ENCODE measurements at regions not wholly inside any gene's neighbourhood (a gene's known extent, or its start where the extent isn't known, plus 50 kb on each side); places are given as distances from the start of the nearest gene placed in this dataset.

DNA sequence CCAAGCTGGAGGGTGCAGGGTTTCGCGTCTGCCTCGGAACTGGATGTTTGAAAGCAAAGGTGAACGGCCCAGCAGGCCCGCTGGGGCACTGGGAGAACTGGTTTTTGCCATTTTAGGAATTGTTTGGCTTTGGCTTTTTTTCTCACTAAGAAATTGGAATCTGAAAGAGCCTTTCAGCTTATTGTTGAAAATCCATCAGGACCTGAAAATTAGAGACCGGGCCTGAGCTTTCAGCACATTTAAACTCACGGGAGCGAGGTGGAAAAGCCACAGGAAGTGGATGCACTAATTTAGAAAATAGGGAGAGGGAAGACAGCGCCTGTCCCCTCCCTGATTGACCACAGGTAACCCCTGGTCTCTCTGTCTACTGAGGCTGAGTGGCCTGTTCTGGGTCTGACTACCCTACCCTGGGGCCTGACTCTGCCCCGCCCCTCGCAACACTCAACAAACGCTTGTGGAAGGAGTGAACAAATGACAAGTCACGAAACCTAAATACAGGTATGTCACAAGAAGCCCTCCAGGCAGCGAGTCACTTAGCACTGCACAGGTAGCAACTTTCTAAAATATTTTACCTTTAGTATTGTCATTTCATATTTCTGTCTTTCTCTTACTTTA lies 100.3 kb upstream of the MBOAT2 start:
- ATAC-seq: no peak
- TF ChIP-seq ZFP3 (CRISPR knock-in tag; IDR thresholded peaks at IDR 0.05) (no peak), ZFP30 (CRISPR knock-in tag; IDR thresholded peaks at IDR 0.05) (no peak), GLIS3 (CRISPR knock-in tag; IDR thresholded peaks at IDR 0.05) (no peak)
- TF ChIP-seq, protein P1, sequence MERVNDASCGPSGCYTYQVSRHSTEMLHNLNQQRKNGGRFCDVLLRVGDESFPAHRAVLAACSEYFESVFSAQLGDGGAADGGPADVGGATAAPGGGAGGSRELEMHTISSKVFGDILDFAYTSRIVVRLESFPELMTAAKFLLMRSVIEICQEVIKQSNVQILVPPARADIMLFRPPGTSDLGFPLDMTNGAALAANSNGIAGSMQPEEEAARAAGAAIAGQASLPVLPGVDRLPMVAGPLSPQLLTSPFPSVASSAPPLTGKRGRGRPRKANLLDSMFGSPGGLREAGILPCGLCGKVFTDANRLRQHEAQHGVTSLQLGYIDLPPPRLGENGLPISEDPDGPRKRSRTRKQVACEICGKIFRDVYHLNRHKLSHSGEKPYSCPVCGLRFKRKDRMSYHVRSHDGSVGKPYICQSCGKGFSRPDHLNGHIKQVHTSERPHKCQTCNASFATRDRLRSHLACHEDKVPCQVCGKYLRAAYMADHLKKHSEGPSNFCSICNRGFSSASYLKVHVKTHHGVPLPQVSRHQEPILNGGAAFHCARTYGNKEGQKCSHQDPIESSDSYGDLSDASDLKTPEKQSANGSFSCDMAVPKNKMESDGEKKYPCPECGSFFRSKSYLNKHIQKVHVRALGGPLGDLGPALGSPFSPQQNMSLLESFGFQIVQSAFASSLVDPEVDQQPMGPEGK (CRISPR knock-in tag; IDR thresholded peaks at IDR 0.05; ENCODE audit: borderline replicate concordance): no peak

DNA sequence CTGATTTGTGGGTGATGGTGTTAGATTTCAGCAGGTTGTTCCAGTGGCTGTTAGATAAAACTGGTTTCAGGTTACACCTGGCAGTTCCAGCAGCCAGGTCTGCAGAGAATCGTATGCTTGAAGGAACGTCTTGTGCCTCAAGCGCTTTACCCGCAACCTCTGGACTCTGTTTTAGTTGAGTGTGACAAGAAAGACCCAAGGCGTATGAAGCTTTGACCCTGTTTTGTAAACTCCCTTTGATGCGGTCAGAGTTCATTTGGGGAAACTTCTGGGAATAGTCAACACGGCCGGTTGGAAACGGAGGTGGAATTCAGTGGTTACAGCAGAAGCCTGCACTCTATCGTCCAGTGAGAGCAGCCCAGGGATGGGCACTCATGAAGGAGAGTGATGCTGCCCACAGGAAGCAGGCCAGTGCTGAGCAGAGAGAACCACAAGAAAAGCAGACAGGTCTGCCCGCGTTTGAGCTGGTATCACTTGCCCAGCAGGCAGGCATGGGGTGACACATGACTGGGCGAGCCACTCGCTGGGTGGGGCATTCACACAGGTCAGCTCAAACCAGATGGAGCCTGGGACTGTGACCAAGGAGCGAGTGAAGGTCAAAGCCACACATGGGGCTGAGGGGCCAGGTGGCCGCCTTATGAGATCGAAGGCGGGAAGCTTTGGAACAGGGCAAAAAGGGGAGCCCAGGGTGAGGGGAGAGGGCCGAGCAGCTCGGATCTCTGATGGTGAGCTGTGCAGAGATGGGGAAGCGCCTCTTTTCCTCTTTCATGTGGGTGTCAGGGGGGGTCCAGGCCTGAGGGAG lies 99.6 kb upstream of the MBOAT2 start:
- TF ChIP-seq OSR1 (CRISPR knock-in tag; IDR thresholded peaks at IDR 0.05) (no peak), CSDC2 (CRISPR knock-in tag; IDR thresholded peaks at IDR 0.05) (no peak), ISL1 (CRISPR knock-in tag; IDR thresholded peaks at IDR 0.05) (no peak), ZFP30 (CRISPR knock-in tag; IDR thresholded peaks at IDR 0.05) (no peak), ESRRG (CRISPR knock-in tag; IDR thresholded peaks at IDR 0.05) (no peak), ARNTL (CRISPR knock-in tag; IDR thresholded peaks at IDR 0.05; ENCODE audit: borderline replicate concordance, low read depth) (no peak), PPARA (CRISPR knock-in tag; IDR thresholded peaks at IDR 0.05; ENCODE audit: borderline replicate concordance) (no peak), RARB (CRISPR knock-in tag; IDR thresholded peaks at IDR 0.05) (no peak), GLIS3 (CRISPR knock-in tag; IDR thresholded peaks at IDR 0.05) (no peak), ZNF8 (CRISPR knock-in tag; IDR thresholded peaks at IDR 0.05) (no peak), TOX (CRISPR knock-in tag; IDR thresholded peaks at IDR 0.05; ENCODE audit: borderline replicate concordance) (no peak), ZNF70 (CRISPR knock-in tag; IDR thresholded peaks at IDR 0.05) (no peak), ZFP3 (CRISPR knock-in tag; IDR thresholded peaks at IDR 0.05) (no peak), BACH2 (CRISPR knock-in tag; IDR thresholded peaks at IDR 0.05; ENCODE audit: borderline replicate concordance) (no peak)
- TF ChIP-seq, protein P1 (CRISPR knock-in tag; IDR thresholded peaks at IDR 0.05; ENCODE audit: borderline replicate concordance): no peak
- TF ChIP-seq, protein P2, sequence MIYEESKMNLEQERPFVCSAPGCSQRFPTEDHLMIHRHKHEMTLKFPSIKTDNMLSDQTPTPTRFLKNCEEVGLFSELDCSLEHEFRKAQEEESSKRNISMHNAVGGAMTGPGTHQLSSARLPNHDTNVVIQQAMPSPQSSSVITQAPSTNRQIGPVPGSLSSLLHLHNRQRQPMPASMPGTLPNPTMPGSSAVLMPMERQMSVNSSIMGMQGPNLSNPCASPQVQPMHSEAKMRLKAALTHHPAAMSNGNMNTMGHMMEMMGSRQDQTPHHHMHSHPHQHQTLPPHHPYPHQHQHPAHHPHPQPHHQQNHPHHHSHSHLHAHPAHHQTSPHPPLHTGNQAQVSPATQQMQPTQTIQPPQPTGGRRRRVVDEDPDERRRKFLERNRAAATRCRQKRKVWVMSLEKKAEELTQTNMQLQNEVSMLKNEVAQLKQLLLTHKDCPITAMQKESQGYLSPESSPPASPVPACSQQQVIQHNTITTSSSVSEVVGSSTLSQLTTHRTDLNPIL (CRISPR knock-in tag; IDR thresholded peaks at IDR 0.05; ENCODE audit: low read depth): no peak
- TF ChIP-seq, protein P3, sequence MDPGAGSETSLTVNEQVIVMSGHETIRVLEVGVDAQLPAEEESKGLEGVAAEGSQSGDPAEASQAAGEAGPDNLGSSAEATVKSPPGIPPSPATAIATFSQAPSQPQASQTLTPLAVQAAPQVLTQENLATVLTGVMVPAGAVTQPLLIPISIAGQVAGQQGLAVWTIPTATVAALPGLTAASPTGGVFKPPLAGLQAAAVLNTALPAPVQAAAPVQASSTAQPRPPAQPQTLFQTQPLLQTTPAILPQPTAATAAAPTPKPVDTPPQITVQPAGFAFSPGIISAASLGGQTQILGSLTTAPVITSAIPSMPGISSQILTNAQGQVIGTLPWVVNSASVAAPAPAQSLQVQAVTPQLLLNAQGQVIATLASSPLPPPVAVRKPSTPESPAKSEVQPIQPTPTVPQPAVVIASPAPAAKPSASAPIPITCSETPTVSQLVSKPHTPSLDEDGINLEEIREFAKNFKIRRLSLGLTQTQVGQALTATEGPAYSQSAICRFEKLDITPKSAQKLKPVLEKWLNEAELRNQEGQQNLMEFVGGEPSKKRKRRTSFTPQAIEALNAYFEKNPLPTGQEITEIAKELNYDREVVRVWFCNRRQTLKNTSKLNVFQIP (CRISPR knock-in tag; IDR thresholded peaks at IDR 0.05; ENCODE audit: borderline replicate concordance, low read depth): no peak
- TF ChIP-seq, protein P4, sequence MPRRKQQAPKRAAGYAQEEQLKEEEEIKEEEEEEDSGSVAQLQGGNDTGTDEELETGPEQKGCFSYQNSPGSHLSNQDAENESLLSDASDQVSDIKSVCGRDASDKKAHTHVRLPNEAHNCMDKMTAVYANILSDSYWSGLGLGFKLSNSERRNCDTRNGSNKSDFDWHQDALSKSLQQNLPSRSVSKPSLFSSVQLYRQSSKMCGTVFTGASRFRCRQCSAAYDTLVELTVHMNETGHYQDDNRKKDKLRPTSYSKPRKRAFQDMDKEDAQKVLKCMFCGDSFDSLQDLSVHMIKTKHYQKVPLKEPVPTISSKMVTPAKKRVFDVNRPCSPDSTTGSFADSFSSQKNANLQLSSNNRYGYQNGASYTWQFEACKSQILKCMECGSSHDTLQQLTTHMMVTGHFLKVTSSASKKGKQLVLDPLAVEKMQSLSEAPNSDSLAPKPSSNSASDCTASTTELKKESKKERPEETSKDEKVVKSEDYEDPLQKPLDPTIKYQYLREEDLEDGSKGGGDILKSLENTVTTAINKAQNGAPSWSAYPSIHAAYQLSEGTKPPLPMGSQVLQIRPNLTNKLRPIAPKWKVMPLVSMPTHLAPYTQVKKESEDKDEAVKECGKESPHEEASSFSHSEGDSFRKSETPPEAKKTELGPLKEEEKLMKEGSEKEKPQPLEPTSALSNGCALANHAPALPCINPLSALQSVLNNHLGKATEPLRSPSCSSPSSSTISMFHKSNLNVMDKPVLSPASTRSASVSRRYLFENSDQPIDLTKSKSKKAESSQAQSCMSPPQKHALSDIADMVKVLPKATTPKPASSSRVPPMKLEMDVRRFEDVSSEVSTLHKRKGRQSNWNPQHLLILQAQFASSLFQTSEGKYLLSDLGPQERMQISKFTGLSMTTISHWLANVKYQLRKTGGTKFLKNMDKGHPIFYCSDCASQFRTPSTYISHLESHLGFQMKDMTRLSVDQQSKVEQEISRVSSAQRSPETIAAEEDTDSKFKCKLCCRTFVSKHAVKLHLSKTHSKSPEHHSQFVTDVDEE (CRISPR knock-in tag; IDR thresholded peaks at IDR 0.05): no peak
- TF ChIP-seq, protein P5, sequence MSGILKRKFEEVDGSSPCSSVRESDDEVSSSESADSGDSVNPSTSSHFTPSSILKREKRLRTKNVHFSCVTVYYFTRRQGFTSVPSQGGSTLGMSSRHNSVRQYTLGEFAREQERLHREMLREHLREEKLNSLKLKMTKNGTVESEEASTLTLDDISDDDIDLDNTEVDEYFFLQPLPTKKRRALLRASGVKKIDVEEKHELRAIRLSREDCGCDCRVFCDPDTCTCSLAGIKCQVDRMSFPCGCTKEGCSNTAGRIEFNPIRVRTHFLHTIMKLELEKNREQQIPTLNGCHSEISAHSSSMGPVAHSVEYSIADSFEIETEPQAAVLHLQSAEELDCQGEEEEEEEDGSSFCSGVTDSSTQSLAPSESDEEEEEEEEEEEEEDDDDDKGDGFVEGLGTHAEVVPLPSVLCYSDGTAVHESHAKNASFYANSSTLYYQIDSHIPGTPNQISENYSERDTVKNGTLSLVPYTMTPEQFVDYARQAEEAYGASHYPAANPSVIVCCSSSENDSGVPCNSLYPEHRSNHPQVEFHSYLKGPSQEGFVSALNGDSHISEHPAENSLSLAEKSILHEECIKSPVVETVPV (CRISPR knock-in tag; IDR thresholded peaks at IDR 0.05): no peak
- ATAC-seq: peak; percentile 36; the same call in 2 of the 3 replicates
